Uterus (tissue), 3 donors: ENCODE measurements at regions not wholly inside any gene's neighbourhood (a gene's known extent, or its start where the extent isn't known, plus 50 kb on each side); places are given as distances from the start of the nearest gene placed in this dataset.

Source experiments
- DNase-seq, 2 donors: peaks; one replicate each; pipeline ENCODE4 v3.0.0-alpha.2; 2019 to 2020
- H3K27ac ChIP-seq, 2 donors: fragments of 200-600 bp; sonication (generic); 1 replicate in 1 of 2; 2 replicates in 1 of 2; pipeline ENCODE4 v1.5.1; 2016 to 2018
- H3K27me3 ChIP-seq, 2 donors: fragments of 200-600 bp; sonication (generic); one replicate each; pipeline ENCODE4 v1.5.1; 2018 to 2019; ENCODE audit warnings: control low read depth in 1 of 2
- H3K36me3 ChIP-seq, 2 donors: fragments of 200-600 bp; sonication (generic); one replicate each; pipeline ENCODE4 v1.5.1; 2019; ENCODE audit warnings: control low read depth in 1 of 2
- H3K4me1 ChIP-seq, 2 donors: fragments of 200-600 bp; sonication (generic); one replicate each; pipeline ENCODE4 v1.5.1; 2018 to 2019; ENCODE audit warnings: control low read depth in 1 of 2
- H3K4me3 ChIP-seq, 2 donors: fragments of 200-600 bp; sonication (generic); 1 replicate in 1 of 2; 2 replicates in 1 of 2; pipeline ENCODE4 v1.5.1; 2018 to 2019; ENCODE audit warnings: mild to moderate bottlenecking in 1 of 2
- H3K9me3 ChIP-seq, 2 donors: fragments of 200-600 bp; sonication (generic); one replicate each; pipeline ENCODE4 v1.5.1; 2019; ENCODE audit warnings: control low read depth in 1 of 2
- CTCF ChIP-seq, 4 experiments: fragments of 200-600 bp in 2 of 4; fragments of 450-650 bp in 2 of 4; sonication (generic) in 2 of 4; IDR thresholded peaks; one replicate each; pipeline ENCODE4 v1.5.1; 2016 to 2019; ENCODE audit warnings: antibody characterized with exemption in 4 of 4, mild to moderate bottlenecking in 2 of 4, moderate library complexity in 1 of 4
- POLR2A ChIP-seq, 2 donors: fragments of 450-650 bp; IDR thresholded peaks; one replicate each; pipeline ENCODE4 v1.6.1; 2016; ENCODE audit warnings: antibody characterized with exemption in 2 of 2, mild to moderate bottlenecking in 1 of 2, moderate library complexity in 1 of 2
- intact Hi-C: fragments of 100-400 bp; cut with DNase I; formaldehyde crosslinking; loops from one replicate; pipeline ENCODE4 v1.15.1; 2023; ENCODE audit warnings: low total_unique reads
- donor health status: DM: yes; HTN: yes; CAD: no.

DNA sequence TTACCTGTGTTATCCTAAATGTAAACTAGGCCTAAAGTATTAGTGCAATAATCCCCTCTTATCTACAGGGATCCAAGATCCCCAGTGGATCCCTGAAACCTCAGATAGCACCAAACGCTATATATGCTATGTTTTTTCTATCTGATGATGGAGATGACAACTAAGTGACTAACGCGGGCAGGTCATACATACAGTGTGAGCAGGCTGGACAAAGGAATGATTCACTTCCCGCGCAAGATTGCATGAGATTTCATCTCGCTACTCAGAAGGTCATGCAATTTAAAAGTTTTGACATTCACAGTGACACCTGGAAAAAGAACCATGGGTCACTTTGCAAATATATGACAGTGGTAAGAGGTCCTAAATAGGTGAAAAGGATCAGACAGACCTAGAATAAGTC lies 875.9 kb downstream of the HACE1 start:
- H3K27me3 ChIP-seq, result no peaks in the 10 kb centered on the region
- intact Hi-C loops, result no loop called here
- no peak overlapping the region for H3K27ac ChIP-seq
- H3K9me3 ChIP-seq, result no peaks in the 10 kb centered on the region
- no peaks in the 10 kb centered on the region for H3K36me3 ChIP-seq
- no peak overlapping the region for H3K4me3 ChIP-seq
- DNase-seq, result no peak
- no peaks in the 10 kb centered on the region for H3K4me1 ChIP-seq
- TF ChIP-seq CTCF (IDR thresholded peaks at IDR 0.05) (no peak), POLR2A (IDR thresholded peaks at IDR 0.05) (no peak)

DNA sequence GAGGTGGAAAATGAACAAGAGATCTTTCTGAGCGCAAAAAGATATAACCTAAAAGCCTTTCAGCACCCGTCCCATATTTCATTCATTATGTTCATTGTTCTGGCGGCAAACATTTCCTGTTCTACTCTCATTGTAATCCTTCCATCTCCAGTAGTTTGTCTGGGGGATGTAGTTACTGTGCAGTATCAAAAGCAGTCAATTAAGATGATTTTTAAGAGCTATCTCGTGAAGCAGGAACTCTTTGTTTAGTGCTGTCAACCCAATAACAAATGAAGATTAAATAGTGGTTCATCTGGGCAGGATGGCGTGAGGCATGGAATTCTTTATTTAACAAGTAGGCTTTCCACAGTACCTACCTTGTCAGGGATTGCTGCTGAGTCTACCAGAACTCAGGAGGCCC lies 876.7 kb downstream of the HACE1 start:
- Histone ChIP-seq H3K4me1 (no peaks in the 10 kb centered on the region), H3K27me3 (no peaks in the 10 kb centered on the region), H3K9me3 (no peaks in the 10 kb centered on the region), H3K36me3 (no peaks in the 10 kb centered on the region), H3K27ac (no peak overlapping the region), H3K4me3 (no peak overlapping the region)
- no peak for DNase-seq
- TF ChIP-seq CTCF (IDR thresholded peaks at IDR 0.05), result no peak
- TF ChIP-seq POLR2A (IDR thresholded peaks at IDR 0.05), result no peak
- intact Hi-C loops, result no loop called here

GRCh38 chr6:103982574-103982973 lies 877.1 kb downstream of the HACE1 start:
- Histone ChIP-seq H3K9me3 (no peaks in the 10 kb centered on the region), H3K27ac (no peak overlapping the region), H3K36me3 (no peaks in the 10 kb centered on the region), H3K4me1 (no peaks in the 10 kb centered on the region), H3K27me3 (no peaks in the 10 kb centered on the region), H3K4me3 (no peak overlapping the region)
- TF ChIP-seq CTCF (IDR thresholded peaks at IDR 0.05), result no peak
- TF ChIP-seq POLR2A (IDR thresholded peaks at IDR 0.05), result no peak
- intact Hi-C loops, result no loop called here
- DNase-seq, result no peak

- H3K4me1 ChIP-seq, result no peaks in the 10 kb centered on the region
- TF ChIP-seq CTCF (IDR thresholded peaks at IDR 0.05), result no peak
- TF ChIP-seq POLR2A (IDR thresholded peaks at IDR 0.05), result no peak
- H3K9me3 ChIP-seq, result no peaks in the 10 kb centered on the region
- no peak for DNase-seq
- no peak overlapping the region for H3K27ac ChIP-seq
- intact Hi-C loops, result no loop called here
- no peak overlapping the region for H3K4me3 ChIP-seq
- no peaks in the 10 kb centered on the region for H3K36me3 ChIP-seq
- H3K27me3 ChIP-seq, result no peaks in the 10 kb centered on the region
Observed at GRCh38 chr6:103979308-103979707, 880.4 kb downstream of the HACE1 start.

DNA sequence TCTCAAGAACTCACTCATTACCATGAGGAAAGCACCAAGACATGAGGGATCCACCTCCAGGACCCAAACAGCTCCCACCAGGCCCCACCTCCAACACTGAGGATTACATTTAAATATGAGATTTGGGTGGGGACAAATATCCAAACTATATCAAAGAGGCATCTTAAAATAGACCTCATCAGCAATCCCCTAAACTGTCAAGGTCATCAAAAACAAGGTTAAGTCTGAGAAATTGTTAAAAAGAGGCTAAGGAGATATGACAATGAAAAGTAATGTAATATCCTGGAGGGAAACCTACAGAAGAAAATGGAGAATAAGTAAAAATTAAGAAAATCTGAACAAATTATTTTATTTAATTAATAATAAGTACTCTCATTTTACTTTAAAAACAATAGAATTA lies 922.3 kb downstream of the HACE1 start:
- no peak overlapping the region for H3K4me3 ChIP-seq
- TF ChIP-seq CTCF (IDR thresholded peaks at IDR 0.05) (no peak), POLR2A (IDR thresholded peaks at IDR 0.05) (no peak)
- no peak overlapping the region for H3K27ac ChIP-seq
- intact Hi-C loops, result no loop called here
- H3K4me1 ChIP-seq, result no peaks in the 10 kb centered on the region
- no peaks in the 10 kb centered on the region for H3K36me3 ChIP-seq
- no peaks in the 10 kb centered on the region for H3K9me3 ChIP-seq
- H3K27me3 ChIP-seq, result no peaks in the 10 kb centered on the region
- no peak for DNase-seq
